ENCODE measurements at regions not wholly inside any gene's neighbourhood (a gene's known extent, or its start where the extent isn't known, plus 50 kb on each side); places are given as distances from the start of the nearest gene placed in this dataset.
A peak's percentile ranks its signal among the peaks of the same experiment; 100 is the strongest.

DNA sequence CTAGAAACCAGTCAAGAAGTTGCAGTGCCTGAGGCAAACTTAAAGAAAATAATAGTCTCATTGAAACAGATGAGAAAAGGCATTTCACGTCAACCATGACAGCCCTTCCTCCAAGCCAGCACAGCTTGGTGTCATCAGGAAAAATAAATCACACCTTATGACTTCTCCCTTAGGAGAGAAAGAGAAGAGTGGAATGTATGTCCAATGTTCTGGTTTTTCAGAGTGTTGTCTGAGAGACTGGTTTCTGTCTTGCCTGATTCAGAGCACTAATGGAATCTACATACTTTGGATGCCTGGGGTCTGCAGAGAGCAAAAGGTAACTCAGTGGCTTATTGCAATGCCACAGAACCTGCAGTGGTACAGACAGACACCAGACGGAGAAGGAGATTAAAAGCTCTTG is 105.5 kb upstream of the PDE4D start:
- WGBS, 2 donors: 65 to 71% methylated on average over 2 of the region's 2 CpGs
- intact Hi-C loops (cut with DNase I): no loop called here

DNA sequence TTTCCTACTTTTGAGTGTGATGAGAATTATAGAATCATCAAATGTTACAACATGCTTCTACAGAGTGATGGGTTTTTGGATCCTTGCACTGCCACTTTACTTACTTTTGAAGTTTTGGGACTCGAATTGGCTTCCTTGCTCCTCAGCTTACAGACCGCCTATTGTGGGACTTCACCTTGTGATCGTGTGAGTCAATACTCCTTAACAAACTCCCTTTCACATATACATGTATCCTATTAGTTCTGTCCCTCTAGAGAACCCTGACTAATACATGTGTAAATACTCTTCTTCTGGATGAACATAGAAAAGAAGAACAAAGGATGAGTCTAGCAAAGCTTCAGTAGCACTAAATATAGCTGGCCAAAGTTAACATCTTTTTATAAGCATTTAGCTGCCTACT is 98.7 kb upstream of the PDE4D start:
- H3K36me3 ChIP-seq (replicated peaks in 1 of 2; ENCODE audit: insufficient read depth in 1 of 2, low read depth in 2 of 2): no peaks in the 10 kb centered on the region
- 72 to 76% methylated on average over 3 of the region's 3 CpGs for WGBS, 2 donors
- intact Hi-C loops (cut with DNase I): no loop called here

More for the DNA sequence above, 105.5 kb upstream of the PDE4D start:
- Histone ChIP-seq H3K27ac (no peak overlapping the region), H3K4me1 (no peaks in the 10 kb centered on the region), H3K27me3 (no peaks in the 10 kb centered on the region), H3K36me3 (replicated peaks in 1 of 2; ENCODE audit: insufficient read depth in 1 of 2, low read depth in 2 of 2) (no peaks in the 10 kb centered on the region), H3K4me3 (no peak overlapping the region), H3K9me3 (peaks cover 0 to 4% (median 2%) of the 10 kb centered on the region in 3 donors)
- ATAC-seq: no peak
- DNase-seq: no peak
- TF ChIP-seq, protein P1, sequence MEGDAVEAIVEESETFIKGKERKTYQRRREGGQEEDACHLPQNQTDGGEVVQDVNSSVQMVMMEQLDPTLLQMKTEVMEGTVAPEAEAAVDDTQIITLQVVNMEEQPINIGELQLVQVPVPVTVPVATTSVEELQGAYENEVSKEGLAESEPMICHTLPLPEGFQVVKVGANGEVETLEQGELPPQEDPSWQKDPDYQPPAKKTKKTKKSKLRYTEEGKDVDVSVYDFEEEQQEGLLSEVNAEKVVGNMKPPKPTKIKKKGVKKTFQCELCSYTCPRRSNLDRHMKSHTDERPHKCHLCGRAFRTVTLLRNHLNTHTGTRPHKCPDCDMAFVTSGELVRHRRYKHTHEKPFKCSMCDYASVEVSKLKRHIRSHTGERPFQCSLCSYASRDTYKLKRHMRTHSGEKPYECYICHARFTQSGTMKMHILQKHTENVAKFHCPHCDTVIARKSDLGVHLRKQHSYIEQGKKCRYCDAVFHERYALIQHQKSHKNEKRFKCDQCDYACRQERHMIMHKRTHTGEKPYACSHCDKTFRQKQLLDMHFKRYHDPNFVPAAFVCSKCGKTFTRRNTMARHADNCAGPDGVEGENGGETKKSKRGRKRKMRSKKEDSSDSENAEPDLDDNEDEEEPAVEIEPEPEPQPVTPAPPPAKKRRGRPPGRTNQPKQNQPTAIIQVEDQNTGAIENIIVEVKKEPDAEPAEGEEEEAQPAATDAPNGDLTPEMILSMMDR (IDR thresholded peaks at IDR 0.05): no peak
- no peak for TF ChIP-seq POLR2A (IDR thresholded peaks at IDR 0.05)

GRCh38 chr5:59988396-59988795 is 94.9 kb upstream of the PDE4D start:
- no peak overlapping the region for H3K4me3 ChIP-seq
- intact Hi-C loops (cut with DNase I): no loop called here
- no peak for TF ChIP-seq POLR2A (IDR thresholded peaks at IDR 0.05)
- TF ChIP-seq, protein P1 (IDR thresholded peaks at IDR 0.05): no peak
- no peaks in the 10 kb centered on the region for H3K4me1 ChIP-seq
- no peak overlapping the region for H3K27ac ChIP-seq
- no peaks in the 10 kb centered on the region for H3K36me3 ChIP-seq (replicated peaks in 1 of 2; ENCODE audit: insufficient read depth in 1 of 2, low read depth in 2 of 2)
- DNase-seq: peak in 1 of 4 donors; percentile 2
- H3K9me3 ChIP-seq: no peaks in the 10 kb centered on the region
- ATAC-seq: no peak
- 80 to 86% methylated on average over 7 of the region's 7 CpGs for WGBS, 2 donors
- H3K27me3 ChIP-seq: no peaks in the 10 kb centered on the region

More for the DNA sequence above, 98.7 kb upstream of the PDE4D start:
- TF ChIP-seq, protein P1 (IDR thresholded peaks at IDR 0.05): no peak
- no peak for TF ChIP-seq POLR2A (IDR thresholded peaks at IDR 0.05)
- no peak overlapping the region for H3K4me3 ChIP-seq
- H3K27me3 ChIP-seq: no peaks in the 10 kb centered on the region
- ATAC-seq (no peak), DNase-seq (no peak)
- H3K4me1 ChIP-seq: no peaks in the 10 kb centered on the region
- no peaks in the 10 kb centered on the region for H3K9me3 ChIP-seq
- no peak overlapping the region for H3K27ac ChIP-seq

DNA sequence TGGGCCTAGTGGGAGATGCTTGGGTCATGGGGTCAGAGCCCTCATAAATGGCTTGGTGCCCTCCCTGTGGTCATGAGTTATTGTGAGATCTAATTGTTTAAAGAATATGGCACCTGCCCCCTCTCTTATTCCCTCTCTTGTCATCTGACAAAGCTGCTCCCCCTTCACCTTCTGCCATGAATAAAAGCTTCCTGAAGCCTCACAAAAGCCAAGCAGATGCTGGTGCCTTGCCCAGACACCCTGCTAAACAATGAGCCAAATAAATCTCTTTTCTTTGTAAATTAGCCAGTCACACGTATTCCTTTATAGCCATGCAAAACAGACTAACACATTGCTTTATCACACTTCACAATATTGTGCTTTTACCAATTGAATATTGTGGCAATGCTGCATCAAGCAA is 82.8 kb upstream of the PDE4D start:
- ATAC-seq: no peak
- 61 to 82% methylated on average over 1 of the region's 1 CpG for WGBS, 2 donors

GRCh38 chr5:59972043-59972442 is 78.5 kb upstream of the PDE4D start:
- DNase-seq (no peak), ATAC-seq (no peak)
- H3K27me3 ChIP-seq: no peaks in the 10 kb centered on the region
- H3K9me3 ChIP-seq: no peaks in the 10 kb centered on the region
- TF ChIP-seq POLR2A (IDR thresholded peaks at IDR 0.05): no peak
- TF ChIP-seq, protein P1 (IDR thresholded peaks at IDR 0.05): no peak
- H3K36me3 ChIP-seq (replicated peaks in 1 of 2; ENCODE audit: insufficient read depth in 1 of 2, low read depth in 2 of 2): no peaks in the 10 kb centered on the region
- no peak overlapping the region for H3K4me3 ChIP-seq
- H3K4me1 ChIP-seq: no peaks in the 10 kb centered on the region
- WGBS, 2 donors: 75 to 83% methylated on average over 1 of the region's 1 CpG
- H3K27ac ChIP-seq: no peak overlapping the region
- intact Hi-C loops (cut with DNase I): no loop called here

More for the DNA sequence above, 82.8 kb upstream of the PDE4D start:
- TF ChIP-seq, protein P1 (IDR thresholded peaks at IDR 0.05): no peak
- TF ChIP-seq POLR2A (IDR thresholded peaks at IDR 0.05): no peak
- Histone ChIP-seq H3K4me1 (no peaks in the 10 kb centered on the region), H3K4me3 (no peak overlapping the region), H3K27ac (no peak overlapping the region), H3K27me3 (no peaks in the 10 kb centered on the region), H3K36me3 (replicated peaks in 1 of 2; ENCODE audit: insufficient read depth in 1 of 2, low read depth in 2 of 2) (no peaks in the 10 kb centered on the region), H3K9me3 (no peaks in the 10 kb centered on the region)
- no peak for DNase-seq
- intact Hi-C loops (cut with DNase I): no loop called here
